H9 (cell line): ENCODE measurements at regions not wholly inside any gene's neighbourhood (a gene's known extent, or its start where the extent isn't known, plus 50 kb on each side); places are given as distances from the start of the nearest gene placed in this dataset.

Source experiments
- DNase-seq: peaks from one replicate; pipeline ENCODE4 v3.0.0-alpha.2; 2017
- H2AFZ ChIP-seq: one replicate; pipeline ENCODE4 v1.6.1; 2013; ENCODE audit warnings: mild to moderate bottlenecking, low read length, control low read depth, moderate library complexity
- H2AK5ac ChIP-seq: 2 replicates; pipeline ENCODE4 v1.6.1; 2013; ENCODE audit warnings: low read length, control low read depth, mixed read lengths; ENCODE audit not compliant: insufficient read length
- H2BK120ac ChIP-seq: one replicate; pipeline ENCODE4 v1.6.1; 2013; ENCODE audit warnings: low read depth, mild to moderate bottlenecking, low read length, control low read depth, inconsistent platforms; ENCODE audit not compliant: poor library complexity, severe bottlenecking
- H2BK12ac ChIP-seq: 2 replicates; pipeline ENCODE4 v1.6.1; 2013; ENCODE audit warnings: low read length, control low read depth, mixed read lengths, low read depth; ENCODE audit not compliant: insufficient read length
- H2BK15ac ChIP-seq: 2 replicates; pipeline ENCODE4 v1.6.1; 2013; ENCODE audit warnings: low read depth, low read length, control low read depth
- H2BK20ac ChIP-seq: one replicate; pipeline ENCODE4 v1.6.1; 2013; ENCODE audit warnings: low read depth, mild to moderate bottlenecking, low read length, control low read depth, inconsistent platforms; ENCODE audit not compliant: poor library complexity, severe bottlenecking
- H2BK5ac ChIP-seq: 2 replicates; pipeline ENCODE4 v1.6.1; 2013; ENCODE audit warnings: low read length, control low read depth, mixed read lengths; ENCODE audit not compliant: insufficient read length
- H3K14ac ChIP-seq: 2 replicates; pipeline ENCODE4 v1.6.1; 2013; ENCODE audit warnings: low read length, control low read depth; ENCODE audit not compliant: insufficient read depth
- H3K18ac ChIP-seq: 2 replicates; pipeline ENCODE4 v1.6.1; 2013; ENCODE audit warnings: low read depth, mild to moderate bottlenecking, mixed read lengths, low read length, control low read depth; ENCODE audit not compliant: insufficient read length
- H3K23ac ChIP-seq: 2 replicates; pipeline ENCODE4 v1.6.1; 2013; ENCODE audit warnings: low read length, control low read depth, mixed read lengths, low read depth; ENCODE audit not compliant: insufficient read length
- H3K23me2 ChIP-seq: 2 replicates; pipeline ENCODE4 v1.6.1; 2013; ENCODE audit warnings: low read depth, mild to moderate bottlenecking, mixed read lengths, low read length, control low read depth; ENCODE audit not compliant: insufficient read length, poor library complexity, severe bottlenecking
- H3K27ac ChIP-seq: 2 replicates; pipeline ENCODE4 v1.5.1; 2013; ENCODE audit warnings: low read length, control low read depth, mixed read lengths, low read depth; ENCODE audit not compliant: insufficient read length
- H3K27me3 ChIP-seq: 2 replicates; pipeline ENCODE4 v1.6.1; 2013; ENCODE audit warnings: low read length, control low read depth, inconsistent platforms; ENCODE audit not compliant: insufficient read depth
- H3K4ac ChIP-seq: 2 replicates; pipeline ENCODE4 v1.6.1; 2013; ENCODE audit warnings: low read depth, mild to moderate bottlenecking, control low read depth, inconsistent platforms, low read length, moderate library complexity
- H3K4me1 ChIP-seq: 2 replicates; pipeline ENCODE4 v1.6.1; 2013; ENCODE audit warnings: low read length, control low read depth, inconsistent platforms; ENCODE audit not compliant: insufficient read depth
- H3K4me2 ChIP-seq: 2 replicates; pipeline ENCODE4 v1.6.1; 2013; ENCODE audit warnings: low read length, control low read depth, mixed read lengths; ENCODE audit not compliant: insufficient read length, insufficient read depth
- H3K56ac ChIP-seq: 2 replicates; pipeline ENCODE4 v1.6.1; 2013; ENCODE audit warnings: low read depth, mild to moderate bottlenecking, mixed read lengths, low read length, control low read depth; ENCODE audit not compliant: insufficient read length
- H3K79me1 ChIP-seq: 2 replicates; pipeline ENCODE4 v1.6.1; 2013; ENCODE audit warnings: low read depth, mild to moderate bottlenecking, moderate library complexity, low read length, control low read depth, inconsistent platforms; ENCODE audit not compliant: insufficient read depth, poor library complexity, severe bottlenecking
- H3K79me2 ChIP-seq: 2 replicates; pipeline ENCODE4 v1.6.1; 2013; ENCODE audit warnings: low read length, control low read depth, inconsistent platforms; ENCODE audit not compliant: insufficient read depth
- H3K9ac ChIP-seq: 2 replicates; pipeline ENCODE4 v1.6.1; 2013; ENCODE audit warnings: low read length, control low read depth, mixed read lengths; ENCODE audit not compliant: insufficient read length; ENCODE audit errors: extremely low read depth
- H3K9me3 ChIP-seq: one replicate; pipeline ENCODE4 v1.6.1; 2013; ENCODE audit warnings: low read depth, low read length, inconsistent platforms; ENCODE audit not compliant: control insufficient read depth
- H3T11ph ChIP-seq: one replicate; pipeline ENCODE4 v1.6.1; 2013; ENCODE audit warnings: mild to moderate bottlenecking, low read length, control low read depth, inconsistent platforms
- H4K20me1 ChIP-seq: one replicate; pipeline ENCODE4 v1.6.1; 2013; ENCODE audit not compliant: control insufficient read depth, insufficient read length, insufficient read depth
- H4K5ac ChIP-seq: 2 replicates; pipeline ENCODE4 v1.6.1; 2013; ENCODE audit warnings: low read depth, mild to moderate bottlenecking, mixed read lengths, low read length, control low read depth; ENCODE audit not compliant: insufficient read length
- H4K8ac ChIP-seq: replicated peaks from 2 replicates; pipeline ENCODE4 v1.6.1; 2013; ENCODE audit warnings: low read length, control low read depth, mixed read lengths, low read depth; ENCODE audit not compliant: insufficient read length
- H4K91ac ChIP-seq: 2 replicates; pipeline ENCODE4 v1.6.1; 2013; ENCODE audit warnings: low read depth, mild to moderate bottlenecking, moderate library complexity, mixed read lengths, low read length, control low read depth; ENCODE audit not compliant: insufficient read length
- H3K27ac Mint-ChIP-seq, 3 experiments: 2 replicates in 2 of 3; 3 replicates in 1 of 3; pipeline ENCODE4 v1.8.0; 2020 to 2021; ENCODE audit warnings: mixed read lengths in 3 of 3, mild to moderate bottlenecking in 1 of 3, moderate library complexity in 1 of 3
- H3K27me3 Mint-ChIP-seq: 2 replicates; pipeline ENCODE4 v1.8.0; 2021; ENCODE audit warnings: low read depth, mild to moderate bottlenecking, moderate library complexity, mixed read lengths
- H3K36me3 Mint-ChIP-seq, 3 experiments: 2 replicates in 2 of 3; 3 replicates in 1 of 3; pipeline ENCODE4 v1.8.0; 2020 to 2021; ENCODE audit warnings: low read depth in 3 of 3, mixed read lengths in 3 of 3; ENCODE audit not compliant: insufficient read depth in 1 of 3
- H3K4me1 Mint-ChIP-seq, 2 experiments: 2 replicates each; pipeline ENCODE4 v1.8.0; 2020; ENCODE audit warnings: mixed read lengths in 2 of 2
- H3K4me3 Mint-ChIP-seq, 2 experiments: 2 replicates in 1 of 2; 3 replicates in 1 of 2; pipeline ENCODE4 v1.8.0; 2020 to 2021; ENCODE audit warnings: mild to moderate bottlenecking in 2 of 2, mixed read lengths in 2 of 2, moderate library complexity in 1 of 2
- H3K9me3 Mint-ChIP-seq, 2 experiments: 2 replicates in 1 of 2; 3 replicates in 1 of 2; pipeline ENCODE4 v1.8.0; 2020; ENCODE audit warnings: mild to moderate bottlenecking in 2 of 2, mixed read lengths in 2 of 2, moderate library complexity in 1 of 2
- WGBS: extraction: QIAGEN DNeasy Blood & Tissue Kit; methylation state at CpG from one replicate; pipeline ENCODE4 v1.1.7; 2013; ENCODE audit warnings: missing lambda C conversion rate, low lambda C conversion rate, mixed read lengths; ENCODE audit not compliant: insufficient read length; ENCODE audit errors: extremely low coverage; 5-methylcytosine and 5-hydroxymethylcytosine counted together
- TF ChIP-seq, protein P1 (sequence below): fragments of 200-600 bp; sonication (generic); conservative IDR thresholded peaks from 3 replicates; pipeline ENCODE4 v1.8.0; 2021; ENCODE audit warnings: antibody characterized with exemption, mild to moderate bottlenecking

DNA sequence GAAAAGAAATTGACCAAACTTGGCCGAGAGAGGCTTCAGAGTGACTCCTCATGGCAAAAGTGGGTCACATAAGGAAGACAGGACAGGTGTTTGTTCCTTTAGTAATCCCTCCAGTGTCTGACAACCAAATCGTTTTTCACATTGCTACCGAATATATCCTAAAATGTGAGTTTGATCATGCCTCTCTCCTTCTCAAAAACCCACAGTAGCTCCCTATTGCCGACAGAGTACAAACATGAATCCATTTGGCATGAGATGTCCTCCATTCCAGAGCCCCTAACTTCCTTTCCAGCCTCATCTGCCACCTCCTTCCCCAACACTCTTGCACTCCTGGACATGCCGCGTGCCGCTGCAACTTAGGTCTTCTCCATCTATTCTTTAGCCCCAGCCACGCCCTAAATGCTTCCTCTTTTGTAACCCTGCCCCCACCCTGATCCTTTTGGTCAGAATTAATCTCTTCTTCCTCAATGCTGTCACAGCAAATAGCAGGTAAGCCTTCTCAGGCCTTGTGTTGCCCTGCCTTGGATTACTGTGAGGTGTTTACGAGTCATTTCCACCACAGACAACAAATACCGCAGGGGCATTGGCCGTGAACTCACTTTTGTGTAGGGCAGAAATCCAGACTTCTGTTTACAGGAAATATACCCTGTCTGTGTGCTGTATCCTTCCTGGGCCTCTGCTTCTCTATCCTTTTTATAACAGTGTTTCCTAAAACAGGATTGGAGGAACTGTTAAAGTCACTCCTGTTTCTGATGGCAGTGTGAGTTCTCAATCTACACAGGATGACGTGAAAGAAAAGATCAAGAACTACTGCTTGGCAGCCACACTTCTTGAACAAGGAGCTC lies 66.0 kb upstream of the FTH1 start:
- no peak overlapping the region for H4K5ac ChIP-seq
- DNase-seq, result no peak
- H3K4ac ChIP-seq, result no peak overlapping the region
- no peak overlapping the region for H3K27ac Mint-ChIP-seq
- H3K9ac ChIP-seq, result no peak overlapping the region
- H3K36me3 Mint-ChIP-seq, result no peaks in the 10 kb centered on the region; a peak in 2 of 7 replicates
- H2AFZ ChIP-seq, result no peak overlapping the region
- no peak overlapping the region for H3K4me3 Mint-ChIP-seq
- H3K4me1 Mint-ChIP-seq, result peaks cover 12 to 15% of the 10 kb centered on the region in 2 experiments
- H3K4me1 ChIP-seq, result peaks cover 2% of the 10 kb centered on the region; the same call in 1 of the 2 replicates
- H2AK5ac ChIP-seq, result no peak overlapping the region
- H3K79me1 ChIP-seq, result no peaks in the 10 kb centered on the region
- no peaks in the 10 kb centered on the region for H3K79me2 ChIP-seq
- H2BK15ac ChIP-seq, result no peak overlapping the region
- no peak overlapping the region for H2BK20ac ChIP-seq
- H3K27me3 Mint-ChIP-seq, result peaks cover 7% of the 10 kb centered on the region
- no peak overlapping the region for H2BK120ac ChIP-seq
- H4K91ac ChIP-seq, result no peak overlapping the region
- no peak overlapping the region for H3K14ac ChIP-seq
- H2BK5ac ChIP-seq, result peak overlapping the region; percentile 50
- TF ChIP-seq, protein P1, sequence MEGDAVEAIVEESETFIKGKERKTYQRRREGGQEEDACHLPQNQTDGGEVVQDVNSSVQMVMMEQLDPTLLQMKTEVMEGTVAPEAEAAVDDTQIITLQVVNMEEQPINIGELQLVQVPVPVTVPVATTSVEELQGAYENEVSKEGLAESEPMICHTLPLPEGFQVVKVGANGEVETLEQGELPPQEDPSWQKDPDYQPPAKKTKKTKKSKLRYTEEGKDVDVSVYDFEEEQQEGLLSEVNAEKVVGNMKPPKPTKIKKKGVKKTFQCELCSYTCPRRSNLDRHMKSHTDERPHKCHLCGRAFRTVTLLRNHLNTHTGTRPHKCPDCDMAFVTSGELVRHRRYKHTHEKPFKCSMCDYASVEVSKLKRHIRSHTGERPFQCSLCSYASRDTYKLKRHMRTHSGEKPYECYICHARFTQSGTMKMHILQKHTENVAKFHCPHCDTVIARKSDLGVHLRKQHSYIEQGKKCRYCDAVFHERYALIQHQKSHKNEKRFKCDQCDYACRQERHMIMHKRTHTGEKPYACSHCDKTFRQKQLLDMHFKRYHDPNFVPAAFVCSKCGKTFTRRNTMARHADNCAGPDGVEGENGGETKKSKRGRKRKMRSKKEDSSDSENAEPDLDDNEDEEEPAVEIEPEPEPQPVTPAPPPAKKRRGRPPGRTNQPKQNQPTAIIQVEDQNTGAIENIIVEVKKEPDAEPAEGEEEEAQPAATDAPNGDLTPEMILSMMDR, result no peak
- H3K4me2 ChIP-seq, result no peak overlapping the region
- H3K27me3 ChIP-seq, result no peaks in the 10 kb centered on the region
- H3K27ac ChIP-seq, result no peak overlapping the region
- no peak overlapping the region for H3K56ac ChIP-seq
- H3K23ac ChIP-seq, result no peak overlapping the region
- no CpG with 5 or more reads among the region's 12 CpGs for WGBS
- no peaks in the 10 kb centered on the region for H3K9me3 ChIP-seq
- H2BK12ac ChIP-seq, result no peak overlapping the region
- no peak overlapping the region for H3K18ac ChIP-seq
- no peaks in the 10 kb centered on the region for H3K23me2 ChIP-seq
- peaks cover 3 to 8% of the 10 kb centered on the region in 2 experiments; a peak in 4 of 5 replicates for H3K9me3 Mint-ChIP-seq
- H4K8ac ChIP-seq, result no peak overlapping the region
- no peaks in the 10 kb centered on the region for H4K20me1 ChIP-seq
- no peak overlapping the region for H3T11ph ChIP-seq
